SK-N-SH (cell line): ENCODE measurements at regions not wholly inside any gene's neighbourhood (a gene's known extent, or its start where the extent isn't known, plus 50 kb on each side); places are given as distances from the start of the nearest gene placed in this dataset.
A peak's percentile ranks its signal among the peaks of the same experiment; 100 is the strongest.

Experiments used
- CTCF ChIA-PET: fragments of 300-600, 350-600 bp; formaldehyde crosslinking; extraction: SDS; loops from one replicate; lab custom pipeline; 2021; lab: Yijun Ruan, JAX
- POLR2A ChIA-PET: fragments of 350-600 bp; sonication (Branson Sonifier 250); formaldehyde crosslinking; extraction: SDS; loops from one replicate; lab custom pipeline; 2020; ENCODE audit warnings: antibody characterized with exemption, inconsistent platforms; lab: Yijun Ruan, JAX
- DNase-seq: peaks from one replicate; pipeline ENCODE4 v3.0.0; 2012
- H2AFZ ChIP-seq: fragments of 200-600 bp; sonication (generic); 2 replicates; pipeline ENCODE4 v1.8.1; 2016; ENCODE audit warnings: antibody characterized with exemption, mild to moderate bottlenecking, low read depth
- H3F3A ChIP-seq: fragments of 200-600 bp; sonication (generic); replicated peaks from 2 replicates; pipeline ENCODE3; 2016; ENCODE audit warnings: antibody characterized with exemption, mild to moderate bottlenecking; ENCODE audit not compliant: insufficient read depth
- H3K27ac ChIP-seq, 2 experiments: fragments of 200-500 bp in 1 of 2; fragments of 200-600 bp in 1 of 2; sonication (Bioruptor generic) in 1 of 2; sonication (generic), shearing (Covaris generic) in 1 of 2; 2 replicates each; pipeline versions ENCODE4 v1.5.1 to v1.6.1; 2014 to 2016; ENCODE audit warnings: low read depth in 2 of 2, inconsistent platforms in 1 of 2, low read length in 1 of 2, mild to moderate bottlenecking in 1 of 2, mixed read lengths in 1 of 2
- H3K27me3 ChIP-seq: fragments of 200-600 bp; sonication (generic), shearing (Covaris generic); 2 replicates; pipeline ENCODE4 v1.6.1; 2016; ENCODE audit warnings: mixed run types; ENCODE audit not compliant: insufficient read depth
- H3K36me3 ChIP-seq, 2 experiments: fragments of 200-500 bp in 1 of 2; fragments of 200-600 bp in 1 of 2; sonication (Bioruptor generic) in 1 of 2; sonication (generic) in 1 of 2; replicated peaks in 1 of 2; 2 replicates each; pipeline versions ENCODE3 to v1.5.1; 2014 to 2016; ENCODE audit warnings: low read length in 1 of 2, mild to moderate bottlenecking in 1 of 2; ENCODE audit not compliant: insufficient read depth in 2 of 2, control insufficient read depth in 1 of 2
- H3K4me1 ChIP-seq, 2 experiments: fragments of 200-500 bp in 1 of 2; fragments of 200-600 bp in 1 of 2; sonication (Bioruptor generic) in 1 of 2; sonication (generic), shearing (Covaris generic) in 1 of 2; 2 replicates each; pipeline versions ENCODE4 v1.5.1 to v1.6.1; 2014 to 2016; ENCODE audit warnings: low read depth in 1 of 2, low read length in 1 of 2, mixed run types in 1 of 2; ENCODE audit not compliant: insufficient read depth in 2 of 2, control insufficient read depth in 1 of 2
- H3K4me2 ChIP-seq: fragments of 200-600 bp; sonication (generic), shearing (Covaris generic); 2 replicates; pipeline ENCODE4 v1.6.1; 2017; ENCODE audit warnings: mixed run types
- H3K4me3 ChIP-seq, 2 experiments: fragments of 200-500 bp in 1 of 2; fragments of 200-600 bp in 1 of 2; sonication (Bioruptor generic) in 1 of 2; sonication (generic), shearing (Covaris generic) in 1 of 2; 2 replicates each; pipeline versions ENCODE4 v1.5.1 to v1.8.1; 2014 to 2016; ENCODE audit warnings: low read depth in 2 of 2, inconsistent platforms in 1 of 2, low read length in 1 of 2, mild to moderate bottlenecking in 1 of 2, mixed read lengths in 1 of 2, moderate library complexity in 1 of 2
- H3K79me2 ChIP-seq: fragments of 200-600 bp; sonication (generic); 2 replicates; pipeline ENCODE4 v1.8.1; 2017; ENCODE audit warnings: mild to moderate bottlenecking; ENCODE audit not compliant: insufficient read depth
- H3K9ac ChIP-seq: fragments of 200-600 bp; sonication (generic); 2 replicates; pipeline ENCODE4 v1.6.1; 2017; ENCODE audit warnings: mixed run types
- H3K9me2 ChIP-seq: fragments of 200-600 bp; sonication (generic); 2 replicates; pipeline ENCODE4 v1.6.1; 2017; ENCODE audit warnings: mixed run types
- H3K9me3 ChIP-seq: fragments of 200-600 bp; sonication (generic); 2 replicates; pipeline ENCODE4 v1.6.1; 2017; ENCODE audit warnings: mixed run types, mild to moderate bottlenecking, moderate library complexity
- H4K20me1 ChIP-seq: fragments of 200-600 bp; sonication (generic); 2 replicates; pipeline ENCODE4 v1.6.1; 2017; ENCODE audit warnings: mild to moderate bottlenecking, mixed run types; ENCODE audit not compliant: insufficient read depth
- CHD2 ChIP-seq: fragments of 150-350 bp; IDR thresholded peaks from 2 replicates; pipeline ENCODE4 v1.6.1; 2018; ENCODE audit warnings: low read length; ENCODE audit not compliant: partially characterized antibody
- FOXM1 ChIP-seq: IDR thresholded peaks from 2 replicates; pipeline ENCODE4 v1.4.0; 2012; ENCODE audit warnings: low read depth, mild to moderate bottlenecking
- JUND ChIP-seq: IDR thresholded peaks from 2 replicates; pipeline ENCODE4 v1.4.0; 2012
- MEF2A ChIP-seq: IDR thresholded peaks from 2 replicates; pipeline ENCODE4 v1.4.0; 2012; ENCODE audit warnings: low read depth, borderline replicate concordance
- NRF1 ChIP-seq: IDR thresholded peaks from 2 replicates; pipeline ENCODE4 v1.6.1; 2012; ENCODE audit warnings: low read depth, mild to moderate bottlenecking, low read length
- POLR2AphosphoS5 ChIP-seq: IDR thresholded peaks from 2 replicates; pipeline ENCODE4 v1.6.1; 2012; ENCODE audit warnings: low read depth, low read length
- REST ChIP-seq: IDR thresholded peaks from 2 replicates; pipeline ENCODE4 v1.6.1; 2012; ENCODE audit warnings: mild to moderate bottlenecking, low read depth, low read length, moderate library complexity
- RXRA ChIP-seq: IDR thresholded peaks from 2 replicates; pipeline ENCODE4 v1.4.0; 2012; ENCODE audit warnings: low read depth, mild to moderate bottlenecking, borderline replicate concordance
- SIN3A ChIP-seq: IDR thresholded peaks from 2 replicates; pipeline ENCODE4 v1.6.1; 2012; ENCODE audit warnings: low read depth, mild to moderate bottlenecking, low read length, moderate library complexity, borderline replicate concordance
- SMC3 ChIP-seq: IDR thresholded peaks from 2 replicates; pipeline ENCODE4 v1.6.1; 2012; ENCODE audit warnings: low read depth, low read length, improper control_type of control experiment
- TCF12 ChIP-seq: IDR thresholded peaks from 2 replicates; pipeline ENCODE4 v1.4.0; 2012
- TEAD4 ChIP-seq: IDR thresholded peaks from 2 replicates; pipeline ENCODE4 v1.4.0; 2012; ENCODE audit warnings: mild to moderate bottlenecking, borderline replicate concordance; ENCODE audit not compliant: insufficient read depth
- USF2 ChIP-seq: fragments of 150-350 bp; IDR thresholded peaks from 2 replicates; pipeline ENCODE4 v1.6.1; 2017; ENCODE audit warnings: antibody characterized with exemption, low read length, low read depth, borderline replicate concordance
- ZBTB33 ChIP-seq: IDR thresholded peaks from 2 replicates; pipeline ENCODE4 v1.4.0; 2012; ENCODE audit warnings: low read depth, borderline replicate concordance
- WGBS: methylation state at CpG from one replicate; pipeline ENCODE4 v1.1.6; 2017; ENCODE audit warnings: low lambda C conversion rate; 5-methylcytosine and 5-hydroxymethylcytosine counted together
- TF ChIP-seq, protein P1 (sequence below): fragments of 150-350 bp; IDR thresholded peaks from 2 replicates; pipeline ENCODE4 v1.6.1; 2016; ENCODE audit warnings: mild to moderate bottlenecking, low read depth, low read length

- no peaks in the 10 kb centered on the region for H3F3A ChIP-seq
- no peaks in the 10 kb centered on the region for H3K9me3 ChIP-seq
- H3K9me2 ChIP-seq, result no peaks in the 10 kb centered on the region
- POLR2A ChIA-PET, result no interaction called here
- no peak overlapping the region for H3K9ac ChIP-seq
- no peak for TF ChIP-seq FOXM1
- TF ChIP-seq ZBTB33, result no peak
- no peak for TF ChIP-seq POLR2AphosphoS5
- TF ChIP-seq REST, result no peak
- TF ChIP-seq RXRA, result no peak
- no peak for TF ChIP-seq SMC3
- no peak for TF ChIP-seq TCF12
- TF ChIP-seq MEF2A, result no peak
- no peak for TF ChIP-seq CHD2
- TF ChIP-seq NRF1, result no peak
- TF ChIP-seq SIN3A, result no peak
- TF ChIP-seq, protein P1, sequence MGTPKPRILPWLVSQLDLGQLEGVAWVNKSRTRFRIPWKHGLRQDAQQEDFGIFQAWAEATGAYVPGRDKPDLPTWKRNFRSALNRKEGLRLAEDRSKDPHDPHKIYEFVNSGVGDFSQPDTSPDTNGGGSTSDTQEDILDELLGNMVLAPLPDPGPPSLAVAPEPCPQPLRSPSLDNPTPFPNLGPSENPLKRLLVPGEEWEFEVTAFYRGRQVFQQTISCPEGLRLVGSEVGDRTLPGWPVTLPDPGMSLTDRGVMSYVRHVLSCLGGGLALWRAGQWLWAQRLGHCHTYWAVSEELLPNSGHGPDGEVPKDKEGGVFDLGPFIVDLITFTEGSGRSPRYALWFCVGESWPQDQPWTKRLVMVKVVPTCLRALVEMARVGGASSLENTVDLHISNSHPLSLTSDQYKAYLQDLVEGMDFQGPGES, result no peak
- no peak for TF ChIP-seq USF2
- no peak for TF ChIP-seq TEAD4
- no peak for TF ChIP-seq JUND
- no peak overlapping the region for H2AFZ ChIP-seq
- H3K27ac ChIP-seq, result peak overlapping the region in 1 of 2 experiments; percentile 22; a peak in 1 of 4 replicates
- no peak overlapping the region for H3K4me3 ChIP-seq
- CTCF ChIA-PET, result interaction anchor here (0.6 to 1.6 kb wide), 3 partner anchors 10 to 181 kb away, joined by 3 to 5 read pairs (median 4); no protein-coding TSS in a partner anchor
- no peak for DNase-seq
- 22% methylated on average over 2 of the region's 2 CpGs for WGBS
- no peak overlapping the region for H3K4me2 ChIP-seq
- H3K79me2 ChIP-seq, result no peaks in the 10 kb centered on the region
- no peaks in the 10 kb centered on the region for H3K27me3 ChIP-seq
- no peaks in the 10 kb centered on the region for H3K4me1 ChIP-seq
- no peaks in the 10 kb centered on the region for H3K36me3 ChIP-seq
- no peaks in the 10 kb centered on the region for H4K20me1 ChIP-seq
Observed at GRCh38 chr5:164540174-164540573, 1034.8 kb downstream of the MAT2B start.
